ENCODE measurements at regions not wholly inside any gene's neighbourhood (a gene's known extent, or its start where the extent isn't known, plus 50 kb on each side); places are given as distances from the start of the nearest gene placed in this dataset.

DNA sequence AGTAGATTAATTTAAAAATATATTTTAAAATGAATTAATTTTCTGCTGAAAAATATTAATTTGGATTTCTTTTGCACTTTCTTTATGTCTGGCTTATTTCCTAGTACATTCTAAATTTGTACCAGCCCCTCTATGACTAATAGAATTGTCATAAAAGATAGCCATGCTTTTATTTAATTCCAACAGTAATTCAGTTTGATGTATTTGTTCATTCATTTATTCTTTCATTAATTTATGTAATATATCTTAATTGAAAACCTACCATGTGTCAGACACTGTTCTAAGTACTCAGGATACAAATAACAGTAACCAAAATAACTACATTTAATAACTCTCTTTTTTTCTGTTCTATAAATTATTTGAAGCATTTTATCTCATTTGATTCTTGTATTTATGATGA is 264.0 kb upstream of the CCDC179 start:
- H3K9me3 ChIP-seq (ENCODE audit: control insufficient read depth in 2 of 2, low read length in 2 of 2): no peaks in the 10 kb centered on the region
- no peaks in the 10 kb centered on the region for H3K27me3 ChIP-seq (ENCODE audit: control insufficient read depth in 2 of 2, insufficient read depth in 2 of 2, low read length in 2 of 2)
- H3K4me1 ChIP-seq (ENCODE audit: control insufficient read depth in 2 of 2, insufficient read depth in 2 of 2, low read length in 2 of 2): no peaks in the 10 kb centered on the region
- no peak overlapping the region for H3K4me3 ChIP-seq (ENCODE audit: low read length in 2 of 2)
- H3K36me3 ChIP-seq (ENCODE audit: control insufficient read depth in 2 of 2, insufficient read depth in 2 of 2, low read length in 2 of 2): no peaks in the 10 kb centered on the region
- no peak overlapping the region for H3K9ac ChIP-seq (ENCODE audit: low read depth in 1 of 2, low read length in 2 of 2)
- H3K27ac ChIP-seq (ENCODE audit: low read depth in 2 of 2, low read length in 2 of 2): no peak overlapping the region

- Histone ChIP-seq H3K9ac (ENCODE audit: low read depth in 1 of 2, low read length in 2 of 2) (no peak overlapping the region), H3K4me1 (ENCODE audit: control insufficient read depth in 2 of 2, insufficient read depth in 2 of 2, low read length in 2 of 2) (no peaks in the 10 kb centered on the region), H3K36me3 (ENCODE audit: control insufficient read depth in 2 of 2, insufficient read depth in 2 of 2, low read length in 2 of 2) (no peaks in the 10 kb centered on the region), H3K27me3 (ENCODE audit: control insufficient read depth in 2 of 2, insufficient read depth in 2 of 2, low read length in 2 of 2) (no peaks in the 10 kb centered on the region), H3K9me3 (ENCODE audit: control insufficient read depth in 2 of 2, low read length in 2 of 2) (no peaks in the 10 kb centered on the region), H3K4me3 (ENCODE audit: low read length in 2 of 2) (no peak overlapping the region), H3K27ac (ENCODE audit: low read depth in 2 of 2, low read length in 2 of 2) (no peak overlapping the region)
Measured at GRCh38 chr11:23124996-23125395, 264.7 kb upstream of the CCDC179 start.

GRCh38 chr11:23127706-23128105 is 267.4 kb upstream of the CCDC179 start:
- Histone ChIP-seq H3K4me1 (ENCODE audit: control insufficient read depth in 2 of 2, insufficient read depth in 2 of 2, low read length in 2 of 2) (no peaks in the 10 kb centered on the region), H3K9me3 (ENCODE audit: control insufficient read depth in 2 of 2, low read length in 2 of 2) (no peaks in the 10 kb centered on the region), H3K4me3 (ENCODE audit: low read length in 2 of 2) (no peak overlapping the region), H3K27ac (ENCODE audit: low read depth in 2 of 2, low read length in 2 of 2) (no peak overlapping the region), H3K36me3 (ENCODE audit: control insufficient read depth in 2 of 2, insufficient read depth in 2 of 2, low read length in 2 of 2) (no peaks in the 10 kb centered on the region), H3K27me3 (ENCODE audit: control insufficient read depth in 2 of 2, insufficient read depth in 2 of 2, low read length in 2 of 2) (no peaks in the 10 kb centered on the region), H3K9ac (ENCODE audit: low read depth in 1 of 2, low read length in 2 of 2) (no peak overlapping the region)

DNA sequence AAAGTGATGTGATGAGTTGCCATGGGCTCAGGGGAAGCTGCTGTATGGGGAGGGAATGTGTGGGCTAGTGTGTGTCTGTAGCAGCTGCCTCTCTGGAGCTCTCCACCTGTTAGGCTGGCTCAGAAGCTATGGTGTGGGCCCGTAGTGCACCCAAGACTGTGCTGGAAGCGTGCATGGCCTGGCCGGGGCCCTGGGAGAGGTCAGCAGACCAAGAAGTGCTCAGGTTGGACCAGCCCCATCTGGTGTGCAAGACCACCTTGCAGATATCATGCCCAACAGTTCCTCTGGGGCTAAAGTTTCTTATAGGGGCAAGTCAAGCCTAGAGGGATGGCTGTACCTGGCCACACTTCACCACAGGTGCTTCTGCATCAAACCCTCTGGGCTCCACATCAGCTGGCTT is 274.4 kb upstream of the CCDC179 start:
- no peaks in the 10 kb centered on the region for H3K9me3 ChIP-seq (ENCODE audit: control insufficient read depth in 2 of 2, low read length in 2 of 2)
- H3K9ac ChIP-seq (ENCODE audit: low read depth in 1 of 2, low read length in 2 of 2): no peak overlapping the region
- H3K4me1 ChIP-seq (ENCODE audit: control insufficient read depth in 2 of 2, insufficient read depth in 2 of 2, low read length in 2 of 2): no peaks in the 10 kb centered on the region
- no peak overlapping the region for H3K27ac ChIP-seq (ENCODE audit: low read depth in 2 of 2, low read length in 2 of 2)
- H3K27me3 ChIP-seq (ENCODE audit: control insufficient read depth in 2 of 2, insufficient read depth in 2 of 2, low read length in 2 of 2): no peaks in the 10 kb centered on the region
- H3K36me3 ChIP-seq (ENCODE audit: control insufficient read depth in 2 of 2, insufficient read depth in 2 of 2, low read length in 2 of 2): no peaks in the 10 kb centered on the region
- H3K4me3 ChIP-seq (ENCODE audit: low read length in 2 of 2): no peak overlapping the region

DNA sequence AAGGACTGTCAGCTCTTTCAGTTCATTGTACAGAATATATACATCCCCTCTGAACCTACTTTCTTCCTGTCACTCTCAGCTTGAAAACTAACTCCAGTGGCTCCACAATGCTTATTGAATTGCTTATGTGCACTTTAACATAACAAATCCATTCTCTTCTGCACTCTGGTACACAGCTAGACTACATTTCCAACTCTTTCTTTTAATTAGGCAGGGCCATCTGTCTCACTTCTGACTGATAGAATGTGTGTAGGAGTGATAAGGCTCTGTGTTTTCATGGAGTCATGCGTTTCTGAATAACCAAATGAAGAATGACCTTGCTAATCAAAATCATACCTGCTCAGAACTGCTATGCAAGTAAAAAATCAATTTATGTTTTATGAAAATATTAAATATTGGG is 278.5 kb upstream of the CCDC179 start:
- Histone ChIP-seq H3K27ac (ENCODE audit: low read depth in 2 of 2, low read length in 2 of 2) (no peak overlapping the region), H3K4me1 (ENCODE audit: control insufficient read depth in 2 of 2, insufficient read depth in 2 of 2, low read length in 2 of 2) (no peaks in the 10 kb centered on the region), H3K36me3 (ENCODE audit: control insufficient read depth in 2 of 2, insufficient read depth in 2 of 2, low read length in 2 of 2) (no peaks in the 10 kb centered on the region), H3K9ac (ENCODE audit: low read depth in 1 of 2, low read length in 2 of 2) (no peak overlapping the region), H3K27me3 (ENCODE audit: control insufficient read depth in 2 of 2, insufficient read depth in 2 of 2, low read length in 2 of 2) (no peaks in the 10 kb centered on the region), H3K9me3 (ENCODE audit: control insufficient read depth in 2 of 2, low read length in 2 of 2) (no peaks in the 10 kb centered on the region), H3K4me3 (ENCODE audit: low read length in 2 of 2) (no peak overlapping the region)

GRCh38 chr11:23143022-23143421 is 282.7 kb upstream of the CCDC179 start:
- Histone ChIP-seq H3K27me3 (ENCODE audit: control insufficient read depth in 2 of 2, insufficient read depth in 2 of 2, low read length in 2 of 2) (no peaks in the 10 kb centered on the region), H3K4me3 (ENCODE audit: low read length in 2 of 2) (no peak overlapping the region), H3K9ac (ENCODE audit: low read depth in 1 of 2, low read length in 2 of 2) (no peak overlapping the region), H3K36me3 (ENCODE audit: control insufficient read depth in 2 of 2, insufficient read depth in 2 of 2, low read length in 2 of 2) (no peaks in the 10 kb centered on the region), H3K27ac (ENCODE audit: low read depth in 2 of 2, low read length in 2 of 2) (no peak overlapping the region), H3K4me1 (ENCODE audit: control insufficient read depth in 2 of 2, insufficient read depth in 2 of 2, low read length in 2 of 2) (no peaks in the 10 kb centered on the region), H3K9me3 (ENCODE audit: control insufficient read depth in 2 of 2, low read length in 2 of 2) (no peaks in the 10 kb centered on the region)

DNA sequence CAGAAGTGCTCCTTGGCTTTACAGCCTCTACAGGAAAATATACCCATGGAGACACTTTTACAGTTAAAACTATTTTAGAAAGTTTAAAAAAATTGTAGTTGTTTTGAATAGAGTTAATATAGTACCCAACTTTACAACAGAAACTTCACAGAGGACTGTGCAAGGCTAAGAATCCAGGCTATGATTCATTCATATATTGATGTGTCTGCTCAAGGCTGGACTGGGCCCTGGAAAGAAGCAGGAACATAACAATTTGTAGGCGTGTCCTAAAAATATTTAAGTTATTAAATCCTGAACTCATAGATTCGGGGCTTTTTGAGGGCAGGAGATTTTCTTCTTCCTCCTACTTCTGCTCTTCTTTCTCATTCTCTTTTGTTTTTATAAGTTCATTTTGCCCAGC is 291.5 kb upstream of the CCDC179 start:
- H3K9me3 ChIP-seq (ENCODE audit: control insufficient read depth in 2 of 2, low read length in 2 of 2): no peaks in the 10 kb centered on the region
- H3K4me3 ChIP-seq (ENCODE audit: low read length in 2 of 2): no peak overlapping the region
- H3K9ac ChIP-seq (ENCODE audit: low read depth in 1 of 2, low read length in 2 of 2): no peak overlapping the region
- no peak overlapping the region for H3K27ac ChIP-seq (ENCODE audit: low read depth in 2 of 2, low read length in 2 of 2)
- no peaks in the 10 kb centered on the region for H3K27me3 ChIP-seq (ENCODE audit: control insufficient read depth in 2 of 2, insufficient read depth in 2 of 2, low read length in 2 of 2)
- H3K36me3 ChIP-seq (ENCODE audit: control insufficient read depth in 2 of 2, insufficient read depth in 2 of 2, low read length in 2 of 2): no peaks in the 10 kb centered on the region
- no peaks in the 10 kb centered on the region for H3K4me1 ChIP-seq (ENCODE audit: control insufficient read depth in 2 of 2, insufficient read depth in 2 of 2, low read length in 2 of 2)

GRCh38 chr11:23155503-23155902 is 295.2 kb upstream of the CCDC179 start:
- Histone ChIP-seq H3K9me3 (ENCODE audit: control insufficient read depth in 2 of 2, low read length in 2 of 2) (no peaks in the 10 kb centered on the region), H3K4me3 (ENCODE audit: low read length in 2 of 2) (no peak overlapping the region), H3K9ac (ENCODE audit: low read depth in 1 of 2, low read length in 2 of 2) (no peak overlapping the region), H3K27me3 (ENCODE audit: control insufficient read depth in 2 of 2, insufficient read depth in 2 of 2, low read length in 2 of 2) (no peaks in the 10 kb centered on the region), H3K27ac (ENCODE audit: low read depth in 2 of 2, low read length in 2 of 2) (no peak overlapping the region), H3K4me1 (ENCODE audit: control insufficient read depth in 2 of 2, insufficient read depth in 2 of 2, low read length in 2 of 2) (no peaks in the 10 kb centered on the region), H3K36me3 (ENCODE audit: control insufficient read depth in 2 of 2, insufficient read depth in 2 of 2, low read length in 2 of 2) (no peaks in the 10 kb centered on the region)

DNA sequence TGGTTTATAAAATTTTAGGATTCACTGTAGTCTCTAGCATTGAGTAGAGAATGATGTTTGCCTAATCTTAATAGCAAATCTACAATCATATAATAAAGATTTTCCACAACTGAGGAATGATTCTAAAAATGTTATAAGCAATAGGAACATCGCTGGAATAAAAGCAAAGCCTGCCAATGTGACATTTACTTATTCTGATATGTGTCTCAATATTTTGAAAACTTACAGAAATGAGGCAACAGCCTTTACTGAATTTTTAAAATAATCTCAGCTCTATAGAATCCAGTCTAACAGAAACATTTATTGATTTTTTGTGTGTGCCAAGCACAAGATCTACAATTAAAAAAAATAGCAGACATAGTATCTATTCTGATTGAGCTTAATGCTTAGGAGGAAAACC is 303.7 kb upstream of the CCDC179 start:
- H3K9ac ChIP-seq (ENCODE audit: low read depth in 1 of 2, low read length in 2 of 2): no peak overlapping the region

DNA sequence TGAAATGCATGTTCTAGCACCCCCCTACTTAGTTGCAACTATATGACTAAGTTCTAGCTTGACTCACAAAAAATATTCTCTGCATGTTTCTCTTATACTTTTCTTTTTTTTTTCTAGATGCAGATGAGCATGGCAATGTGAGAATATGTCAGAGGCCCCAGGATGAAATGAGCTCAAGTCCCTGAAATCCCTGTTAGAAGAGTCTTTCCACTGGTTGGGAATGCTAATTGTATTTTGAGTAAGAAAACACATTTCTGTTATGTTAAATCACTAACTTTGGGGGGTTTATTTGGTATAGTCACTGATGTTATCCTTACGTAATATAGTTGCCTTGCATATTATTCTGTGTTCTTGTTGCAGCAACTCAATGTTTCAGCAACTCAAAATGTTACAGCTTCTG is 306.1 kb upstream of the CCDC179 start:
- no peak overlapping the region for H3K9ac ChIP-seq (ENCODE audit: low read depth in 1 of 2, low read length in 2 of 2)
- no peaks in the 10 kb centered on the region for H3K4me1 ChIP-seq (ENCODE audit: control insufficient read depth in 2 of 2, insufficient read depth in 2 of 2, low read length in 2 of 2)
- H3K27me3 ChIP-seq (ENCODE audit: control insufficient read depth in 2 of 2, insufficient read depth in 2 of 2, low read length in 2 of 2): no peaks in the 10 kb centered on the region
- H3K36me3 ChIP-seq (ENCODE audit: control insufficient read depth in 2 of 2, insufficient read depth in 2 of 2, low read length in 2 of 2): no peaks in the 10 kb centered on the region
- H3K9me3 ChIP-seq (ENCODE audit: control insufficient read depth in 2 of 2, low read length in 2 of 2): no peaks in the 10 kb centered on the region
- H3K4me3 ChIP-seq (ENCODE audit: low read length in 2 of 2): no peak overlapping the region
- H3K27ac ChIP-seq (ENCODE audit: low read depth in 2 of 2, low read length in 2 of 2): no peak overlapping the region

More for the DNA sequence above, 303.7 kb upstream of the CCDC179 start:
- Histone ChIP-seq H3K4me3 (ENCODE audit: low read length in 2 of 2) (no peak overlapping the region), H3K27me3 (ENCODE audit: control insufficient read depth in 2 of 2, insufficient read depth in 2 of 2, low read length in 2 of 2) (no peaks in the 10 kb centered on the region), H3K36me3 (ENCODE audit: control insufficient read depth in 2 of 2, insufficient read depth in 2 of 2, low read length in 2 of 2) (no peaks in the 10 kb centered on the region), H3K9me3 (ENCODE audit: control insufficient read depth in 2 of 2, low read length in 2 of 2) (no peaks in the 10 kb centered on the region), H3K27ac (ENCODE audit: low read depth in 2 of 2, low read length in 2 of 2) (no peak overlapping the region), H3K4me1 (ENCODE audit: control insufficient read depth in 2 of 2, insufficient read depth in 2 of 2, low read length in 2 of 2) (no peaks in the 10 kb centered on the region)

DNA sequence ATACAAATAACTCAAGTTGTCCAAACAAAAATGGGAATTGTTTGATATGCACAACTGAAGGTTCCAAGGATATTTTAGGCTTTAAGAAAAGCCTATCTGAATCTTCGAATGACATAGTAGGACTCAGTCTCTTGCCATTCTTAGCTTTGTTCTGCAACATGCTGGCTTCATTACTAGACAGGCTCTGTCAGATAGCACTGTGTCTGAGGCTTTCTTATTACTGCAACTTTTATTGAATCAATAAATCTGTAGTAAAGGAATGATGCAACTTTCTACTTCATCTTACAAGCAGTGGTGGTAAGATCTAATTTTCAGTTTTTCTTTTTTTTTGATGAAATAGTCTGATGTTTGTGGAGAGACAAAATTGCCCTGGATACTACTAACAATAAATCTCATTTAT is 319.3 kb upstream of the CCDC179 start:
- no peak overlapping the region for H3K9ac ChIP-seq (ENCODE audit: low read depth in 1 of 2, low read length in 2 of 2)
- H3K36me3 ChIP-seq (ENCODE audit: control insufficient read depth in 2 of 2, insufficient read depth in 2 of 2, low read length in 2 of 2): no peaks in the 10 kb centered on the region
- no peaks in the 10 kb centered on the region for H3K27me3 ChIP-seq (ENCODE audit: control insufficient read depth in 2 of 2, insufficient read depth in 2 of 2, low read length in 2 of 2)
- no peak overlapping the region for H3K27ac ChIP-seq (ENCODE audit: low read depth in 2 of 2, low read length in 2 of 2)
- no peaks in the 10 kb centered on the region for H3K4me1 ChIP-seq (ENCODE audit: control insufficient read depth in 2 of 2, insufficient read depth in 2 of 2, low read length in 2 of 2)
- H3K4me3 ChIP-seq (ENCODE audit: low read length in 2 of 2): no peak overlapping the region
- H3K9me3 ChIP-seq (ENCODE audit: control insufficient read depth in 2 of 2, low read length in 2 of 2): no peaks in the 10 kb centered on the region

All from mucosa of rectum (tissue), 2 donors.